GM10266 (cell line): ENCODE measurements at regions not wholly inside any gene's neighbourhood (a gene's known extent, or its start where the extent isn't known, plus 50 kb on each side); places are given as distances from the start of the nearest gene placed in this dataset.

Source experiments
- DNase-seq: peaks from one replicate; pipeline ENCODE4 v3.0.0; 2012; ENCODE audit errors: extremely low spot score
- TF ChIP-seq, protein P1 (sequence below): IDR thresholded peaks from 2 replicates; pipeline ENCODE4 v1.5.1; 2012; ENCODE audit warnings: mild to moderate bottlenecking, low read depth; ENCODE audit not compliant: control insufficient read depth, insufficient read depth; ENCODE audit errors: missing control alignments

DNA sequence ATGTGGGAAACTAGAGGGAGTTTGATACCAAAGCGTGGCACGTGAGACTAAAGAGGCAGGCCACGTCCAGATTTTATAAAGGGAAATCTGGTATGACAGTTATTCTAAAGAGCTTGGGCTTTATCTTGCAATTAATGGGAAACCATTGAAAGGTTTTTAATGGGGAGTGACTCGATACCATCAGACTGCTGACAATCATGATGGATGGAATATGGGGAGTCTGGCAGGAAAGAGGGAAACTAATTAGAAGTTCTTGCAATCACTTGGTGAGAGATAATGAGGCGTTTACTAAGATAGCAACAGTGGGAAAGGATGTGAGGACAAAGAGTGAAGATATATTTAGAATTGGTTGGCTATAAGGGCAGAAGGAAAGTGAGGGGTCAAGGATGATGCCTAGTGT, 94.0 kb downstream of the MBL2 start:
- TF ChIP-seq, protein P1, sequence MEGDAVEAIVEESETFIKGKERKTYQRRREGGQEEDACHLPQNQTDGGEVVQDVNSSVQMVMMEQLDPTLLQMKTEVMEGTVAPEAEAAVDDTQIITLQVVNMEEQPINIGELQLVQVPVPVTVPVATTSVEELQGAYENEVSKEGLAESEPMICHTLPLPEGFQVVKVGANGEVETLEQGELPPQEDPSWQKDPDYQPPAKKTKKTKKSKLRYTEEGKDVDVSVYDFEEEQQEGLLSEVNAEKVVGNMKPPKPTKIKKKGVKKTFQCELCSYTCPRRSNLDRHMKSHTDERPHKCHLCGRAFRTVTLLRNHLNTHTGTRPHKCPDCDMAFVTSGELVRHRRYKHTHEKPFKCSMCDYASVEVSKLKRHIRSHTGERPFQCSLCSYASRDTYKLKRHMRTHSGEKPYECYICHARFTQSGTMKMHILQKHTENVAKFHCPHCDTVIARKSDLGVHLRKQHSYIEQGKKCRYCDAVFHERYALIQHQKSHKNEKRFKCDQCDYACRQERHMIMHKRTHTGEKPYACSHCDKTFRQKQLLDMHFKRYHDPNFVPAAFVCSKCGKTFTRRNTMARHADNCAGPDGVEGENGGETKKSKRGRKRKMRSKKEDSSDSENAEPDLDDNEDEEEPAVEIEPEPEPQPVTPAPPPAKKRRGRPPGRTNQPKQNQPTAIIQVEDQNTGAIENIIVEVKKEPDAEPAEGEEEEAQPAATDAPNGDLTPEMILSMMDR: no peak
- no peak for DNase-seq

DNA sequence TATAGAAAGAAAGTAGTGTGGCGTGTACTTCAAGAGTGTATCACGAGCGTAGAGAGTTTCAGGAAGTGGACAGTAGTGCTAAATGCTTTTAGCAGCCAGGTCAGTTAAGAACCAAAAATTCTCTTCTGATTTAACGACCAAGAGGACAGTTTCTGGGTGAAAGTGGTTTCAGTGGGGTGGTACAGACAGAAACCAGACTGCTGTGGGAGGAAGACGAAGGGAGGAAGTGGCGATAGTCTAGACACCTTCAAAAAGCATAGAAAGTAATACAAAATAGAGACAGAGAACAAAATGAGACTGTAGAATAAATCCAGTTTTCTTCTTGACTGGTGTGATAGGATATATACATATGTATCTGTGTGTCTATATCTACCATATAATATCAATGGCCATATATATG, 93.5 kb downstream of the MBL2 start:
- TF ChIP-seq, protein P1: no peak
- DNase-seq: no peak

DNA sequence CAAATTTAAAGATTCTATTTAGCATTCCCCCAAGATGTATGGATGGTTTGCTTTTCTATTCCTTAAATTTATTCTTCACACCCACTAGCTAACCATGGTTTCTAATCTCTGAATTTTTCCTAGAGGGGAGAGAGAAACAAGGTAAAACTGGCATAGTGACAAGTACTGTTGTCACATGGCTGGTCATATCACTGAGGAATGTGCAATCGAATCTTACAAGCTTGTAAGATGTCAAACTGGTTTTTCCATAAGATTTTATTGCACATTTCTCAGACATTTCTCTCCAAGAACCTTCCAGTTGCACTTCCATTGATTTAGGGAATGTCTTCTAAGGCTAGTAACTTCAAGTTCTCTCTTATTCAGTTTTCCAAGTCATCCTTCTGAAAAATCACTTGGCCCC, 89.8 kb downstream of the MBL2 start:
- TF ChIP-seq, protein P1: no peak
- DNase-seq: no peak

DNA sequence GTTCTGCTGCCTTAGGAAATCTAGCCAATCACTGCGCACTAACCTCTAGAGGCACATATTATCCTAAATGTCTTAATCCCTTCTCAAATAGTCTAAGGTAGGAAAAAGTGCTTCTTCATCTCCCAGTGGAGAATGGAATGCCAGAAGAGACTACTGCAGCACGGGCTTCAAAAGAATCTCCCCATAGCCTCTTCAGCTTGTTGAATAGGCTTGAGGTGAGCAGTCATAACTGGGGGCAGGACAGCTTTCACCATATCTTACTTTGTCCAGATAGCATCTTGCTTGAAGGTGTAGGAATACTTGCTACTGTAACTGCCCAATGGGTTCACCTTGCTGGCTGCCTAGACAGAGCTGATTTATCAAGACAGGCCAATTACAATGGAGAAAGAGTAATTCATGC, 88.8 kb downstream of the MBL2 start:
- no peak for DNase-seq
- TF ChIP-seq, protein P1: no peak

DNA sequence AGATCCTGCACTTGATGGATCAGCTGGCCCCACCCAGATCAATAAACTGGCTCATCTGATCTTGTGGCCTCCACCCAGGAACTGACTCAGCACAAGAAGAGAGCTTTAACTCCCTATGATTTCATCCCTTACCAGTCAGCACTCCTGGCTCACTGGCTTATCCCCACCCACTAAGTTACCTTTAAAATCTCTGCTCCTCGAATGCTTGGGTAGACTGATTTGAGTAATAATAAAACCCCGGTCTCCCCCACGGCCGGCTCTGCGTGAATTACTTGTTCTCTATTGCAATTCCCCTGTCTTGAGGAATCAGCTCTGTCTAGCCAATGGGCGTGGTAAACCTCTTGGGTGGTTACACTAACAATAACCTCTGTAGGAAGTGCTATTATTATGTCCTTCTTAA, 83.7 kb downstream of the MBL2 start:
- DNase-seq: no peak
- TF ChIP-seq, protein P1: no peak

DNA sequence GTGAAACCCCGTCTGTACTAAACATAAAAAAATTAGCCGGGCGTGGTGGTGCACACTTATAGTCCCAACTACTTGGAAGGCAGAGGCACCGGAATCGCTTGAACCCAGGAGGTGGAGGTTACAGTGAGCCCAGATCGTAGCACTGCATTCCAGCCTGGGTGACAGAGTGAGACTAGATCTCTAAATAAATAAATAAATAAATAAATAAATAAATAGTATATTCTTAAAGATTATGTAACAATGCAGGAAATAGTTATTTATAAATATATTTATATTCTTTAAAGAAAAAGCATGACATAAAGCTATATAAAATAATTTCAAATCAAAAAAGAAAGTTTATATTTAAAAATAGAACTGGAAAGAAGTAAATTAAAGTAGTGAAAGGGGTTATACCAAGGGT, 76.4 kb downstream of the MBL2 start:
- TF ChIP-seq, protein P1: no peak

DNA sequence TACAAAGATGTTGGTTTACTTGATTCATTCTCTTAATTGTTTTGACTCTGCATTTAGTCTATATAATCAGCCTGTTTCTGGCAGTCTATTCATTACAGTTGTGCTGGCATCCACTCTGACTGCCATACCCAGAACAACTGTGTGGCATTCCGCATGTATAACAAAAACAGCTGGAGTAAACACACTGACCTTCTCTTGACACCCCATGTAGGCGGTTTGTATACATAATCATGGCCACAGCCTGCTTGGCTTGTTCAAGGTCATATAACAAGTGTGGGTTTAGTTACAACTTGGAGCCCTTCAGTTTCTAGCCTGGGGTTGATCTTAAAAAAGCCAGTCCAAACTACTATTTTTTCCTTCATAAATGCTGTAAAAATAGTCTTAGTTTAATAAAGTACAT, 70.9 kb downstream of the MBL2 start:
- TF ChIP-seq, protein P1: no peak
- no peak for DNase-seq

More for the DNA sequence above, 76.4 kb downstream of the MBL2 start:
- no peak for DNase-seq
